ENCODE measurements at regions not wholly inside any gene's neighbourhood (a gene's known extent, or its start where the extent isn't known, plus 50 kb on each side); places are given as distances from the start of the nearest gene placed in this dataset.

DNA sequence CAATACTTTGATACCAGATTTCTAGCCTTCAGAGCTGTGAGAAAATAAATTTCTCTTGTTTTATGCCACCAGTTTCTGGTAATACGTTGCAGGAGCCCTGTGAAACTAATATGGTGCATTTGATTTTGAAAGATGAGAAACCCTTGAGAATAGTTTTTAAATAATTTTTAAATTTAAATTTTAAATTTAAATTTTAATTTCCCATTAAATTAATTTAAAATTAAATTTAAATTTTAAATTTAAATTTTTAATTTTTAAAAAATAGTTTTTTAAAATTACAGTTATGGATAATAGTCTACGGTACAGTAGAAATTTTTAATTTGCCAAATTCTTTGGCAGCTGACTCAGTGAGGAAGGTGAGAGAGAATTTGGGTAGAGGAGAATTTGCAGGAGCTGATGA lies 68.6 kb upstream of the SLC24A3 start:
- Histone ChIP-seq H3K27me3 (ENCODE audit: control insufficient read depth in 2 of 2, insufficient read depth in 2 of 2, low read length in 2 of 2) (no peaks in the 10 kb centered on the region), H3K9ac (ENCODE audit: insufficient read depth in 1 of 2, low read depth in 2 of 2, low read length in 2 of 2) (no peak overlapping the region), H3K4me2 (ENCODE audit: insufficient read depth, low read length) (no peak overlapping the region), H3K9me1 (ENCODE audit: control insufficient read depth, insufficient read depth, low read length) (no peaks in the 10 kb centered on the region), H2AFZ (ENCODE audit: low read depth, low read length) (no peak overlapping the region), H3K79me2 (ENCODE audit: control insufficient read depth, insufficient read depth, low read length) (no peaks in the 10 kb centered on the region), H3K9me3 (replicated peaks; ENCODE audit: control insufficient read depth, insufficient read depth, low read depth, low read length) (no peaks in the 10 kb centered on the region), H3K27ac (ENCODE audit: extremely low read depth, low read depth, low read length) (no peak overlapping the region), H3K4me1 (replicated peaks in 1 of 2; ENCODE audit: control insufficient read depth in 2 of 2, insufficient read depth in 2 of 2, low read length in 2 of 2) (no peaks in the 10 kb centered on the region), H4K20me1 (replicated peaks; ENCODE audit: control insufficient read depth, insufficient read depth, low read length) (no peaks in the 10 kb centered on the region), H3K4me3 (no peak overlapping the region), H3K36me3 (ENCODE audit: control insufficient read depth, insufficient read depth, low read length) (no peaks in the 10 kb centered on the region)
- intact Hi-C loops (cut with micrococcal nuclease): no loop called here
- CTCF ChIA-PET (ENCODE audit: low intra/inter-chr PET ratio): no interaction called here
- FAIRE-seq (no peak), ATAC-seq (no peak), DNase-seq (ENCODE audit: extremely low read depth in 1 of 4, low spot score in 3 of 4) (no peak)
- BruUV-seq (replicated peaks): no TSS peak
- POLR2A ChIA-PET: no interaction called here
- 0% methylated on average over 2 of the region's 2 CpGs for WGBS (ENCODE audit: insufficient coverage, low coverage, missing lambda C conversion rate)
- TF ChIP-seq EGR1 (conservative IDR thresholded peaks at IDR 0.05): no peak
- TF ChIP-seq HNRNPL (IDR thresholded peaks at IDR 0.05; ENCODE audit: low read depth, low read length): no peak
- TF ChIP-seq, protein P1, sequence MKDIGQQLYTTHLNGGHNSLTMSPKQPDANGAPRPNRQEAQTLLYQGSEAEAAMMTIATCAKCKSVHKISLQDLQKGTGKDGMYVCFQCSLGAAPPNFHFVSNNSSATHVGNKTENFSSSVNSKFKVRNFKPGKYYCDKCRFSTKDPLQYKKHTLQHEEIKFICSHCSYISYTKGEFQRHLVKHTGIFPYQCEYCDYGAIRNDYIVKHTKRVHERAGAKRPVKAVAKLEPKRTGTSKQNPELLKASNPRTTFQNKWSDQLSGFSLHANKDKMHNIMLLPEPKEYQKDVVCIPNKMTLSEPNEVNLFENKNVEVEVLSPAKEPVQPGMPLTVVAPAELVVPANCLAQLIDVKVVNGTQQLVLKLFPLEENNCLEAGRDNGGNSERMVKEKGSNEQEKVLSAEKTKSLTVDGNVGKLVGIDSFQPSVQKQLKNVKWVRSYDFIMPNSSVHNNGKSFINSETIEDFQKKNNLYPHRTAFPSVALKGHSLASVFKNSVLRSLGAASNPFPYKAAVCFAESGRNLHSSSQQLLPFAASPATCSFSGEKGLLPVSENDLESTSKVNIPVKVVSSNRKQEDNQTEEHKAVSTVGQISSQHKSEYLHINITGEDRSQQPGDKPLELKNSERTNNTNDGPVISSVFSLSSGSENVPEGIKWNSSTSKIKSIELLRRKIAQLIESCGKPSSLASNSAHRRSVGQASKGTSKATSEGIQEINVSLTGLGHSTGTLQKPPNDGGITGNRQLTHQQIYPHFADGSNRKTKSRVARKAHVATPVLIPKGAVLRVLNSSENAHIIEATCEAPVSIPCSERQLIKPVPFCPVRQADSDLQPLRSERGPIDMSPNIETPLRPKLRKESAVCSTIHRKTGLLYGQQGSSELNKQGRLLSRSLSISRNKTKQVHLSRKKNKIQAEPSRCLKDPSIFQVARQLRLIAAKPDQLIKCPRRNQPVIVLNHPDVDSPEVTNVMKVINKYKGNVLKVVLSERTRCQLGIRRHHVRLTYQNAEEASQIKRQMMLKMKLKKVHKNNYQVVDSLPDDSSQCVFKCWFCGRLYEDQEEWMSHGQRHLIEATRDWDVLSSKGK (CRISPR knock-in tag; IDR thresholded peaks at IDR 0.05): no peak
- TF ChIP-seq EWSR1 (IDR thresholded peaks at IDR 0.05; ENCODE audit: borderline replicate concordance, low read depth, partially characterized antibody): no peak
- no peak for TF ChIP-seq RAD21 (CRISPR knock-in tag; conservative IDR thresholded peaks at IDR 0.05 in 1 of 2, IDR thresholded peaks at IDR 0.05 in 1 of 2)
- TF ChIP-seq, protein P2, sequence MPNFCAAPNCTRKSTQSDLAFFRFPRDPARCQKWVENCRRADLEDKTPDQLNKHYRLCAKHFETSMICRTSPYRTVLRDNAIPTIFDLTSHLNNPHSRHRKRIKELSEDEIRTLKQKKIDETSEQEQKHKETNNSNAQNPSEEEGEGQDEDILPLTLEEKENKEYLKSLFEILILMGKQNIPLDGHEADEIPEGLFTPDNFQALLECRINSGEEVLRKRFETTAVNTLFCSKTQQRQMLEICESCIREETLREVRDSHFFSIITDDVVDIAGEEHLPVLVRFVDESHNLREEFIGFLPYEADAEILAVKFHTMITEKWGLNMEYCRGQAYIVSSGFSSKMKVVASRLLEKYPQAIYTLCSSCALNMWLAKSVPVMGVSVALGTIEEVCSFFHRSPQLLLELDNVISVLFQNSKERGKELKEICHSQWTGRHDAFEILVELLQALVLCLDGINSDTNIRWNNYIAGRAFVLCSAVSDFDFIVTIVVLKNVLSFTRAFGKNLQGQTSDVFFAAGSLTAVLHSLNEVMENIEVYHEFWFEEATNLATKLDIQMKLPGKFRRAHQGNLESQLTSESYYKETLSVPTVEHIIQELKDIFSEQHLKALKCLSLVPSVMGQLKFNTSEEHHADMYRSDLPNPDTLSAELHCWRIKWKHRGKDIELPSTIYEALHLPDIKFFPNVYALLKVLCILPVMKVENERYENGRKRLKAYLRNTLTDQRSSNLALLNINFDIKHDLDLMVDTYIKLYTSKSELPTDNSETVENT (CRISPR knock-in tag; IDR thresholded peaks at IDR 0.05): no peak
- no peak for TF ChIP-seq GMEB1 (CRISPR knock-in tag; IDR thresholded peaks at IDR 0.05)
- no peak for TF ChIP-seq TOE1 (IDR thresholded peaks at IDR 0.05; ENCODE audit: borderline replicate concordance)
- no peak for TF ChIP-seq TOE1 (CRISPR knock-in tag; IDR thresholded peaks at IDR 0.05; ENCODE audit: borderline replicate concordance, low read depth)
- TF ChIP-seq ZNF445 (CRISPR knock-in tag; IDR thresholded peaks at IDR 0.05; ENCODE audit: low read depth): no peak
- TF ChIP-seq CBX2 (IDR thresholded peaks at IDR 0.05; ENCODE audit: insufficient read depth, low read length, poor library complexity, severe bottlenecking): no peak
- TF ChIP-seq ZNF408 (CRISPR knock-in tag; IDR thresholded peaks at IDR 0.05; ENCODE audit: low read depth): no peak
- TF ChIP-seq, protein P3, sequence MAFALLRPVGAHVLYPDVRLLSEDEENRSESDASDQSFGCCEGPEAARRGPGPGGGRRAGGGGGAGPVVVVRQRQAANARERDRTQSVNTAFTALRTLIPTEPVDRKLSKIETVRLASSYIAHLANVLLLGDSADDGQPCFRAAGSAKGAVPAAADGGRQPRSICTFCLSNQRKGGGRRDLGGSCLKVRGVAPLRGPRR (CRISPR knock-in tag; IDR thresholded peaks at IDR 0.05): no peak
- no peak for TF ChIP-seq ZFP30 (CRISPR knock-in tag; IDR thresholded peaks at IDR 0.05; ENCODE audit: borderline replicate concordance)
- no peak for TF ChIP-seq TARDBP (IDR thresholded peaks at IDR 0.05)
- TF ChIP-seq ZBED1 (IDR thresholded peaks at IDR 0.05): no peak
- in situ Hi-C loops (cut with MboI): no loop called here
